PC-3 (cell line): ENCODE measurements at regions not wholly inside any gene's neighbourhood (a gene's known extent, or its start where the extent isn't known, plus 50 kb on each side); places are given as distances from the start of the nearest gene placed in this dataset.

ENCODE experiments used
- ATAC-seq: fragments of 200-7000 bp; cut with Tn5 transposase; 2 replicates; pipeline ENCODE4 v1.9.1; 2020; ENCODE audit warnings: mild to moderate bottlenecking, moderate library complexity
- BruUV-seq: library from RNA; stranded (reverse); fragments of 400-500 nt; replicated peaks from 2 replicates; lab custom pipeline; 2021; lab: Mats Ljungman, UMichigan
- CTCF ChIA-PET: fragments of 300-600 bp; sonication (Branson Sonifier 250); formaldehyde crosslinking; loops from one replicate; lab custom pipeline; 2022; ENCODE audit warnings: antibody characterized with exemption; lab: Charles Lee
- POLR2A ChIA-PET: fragments of 300-600 bp; sonication (Branson Sonifier 250); formaldehyde crosslinking; loops from one replicate; lab custom pipeline; 2022; ENCODE audit warnings: antibody characterized with exemption; ENCODE audit not compliant: unreplicated experiment; lab: Charles Lee
- DNase-seq: peaks from one replicate; pipeline ENCODE4 v3.0.0-alpha.2; 2015
- H2AFZ ChIP-seq: fragments of 300-600 bp; sonication (generic); 2 replicates; pipeline ENCODE4 v1.6.0; 2016; ENCODE audit warnings: antibody characterized with exemption, low read length
- H3F3A ChIP-seq: fragments of 300-600 bp; sonication (generic); one replicate; pipeline ENCODE4 v1.6.0; 2017; ENCODE audit warnings: antibody characterized with exemption, low read length, control low read depth, mild to moderate bottlenecking; ENCODE audit not compliant: unreplicated experiment
- H3K27ac ChIP-seq: fragments of 300-600 bp; sonication (generic); 2 replicates; pipeline ENCODE4 v1.5.1; 2016; ENCODE audit warnings: mild to moderate bottlenecking, low read length
- H3K27me3 ChIP-seq: fragments of 300-600 bp; sonication (generic); 2 replicates; pipeline ENCODE4 v1.6.1; 2016; ENCODE audit warnings: low read length, mixed read lengths
- H3K36me3 ChIP-seq: fragments of 300-600 bp; sonication (generic); 2 replicates; pipeline ENCODE4 v1.6.1; 2016; ENCODE audit warnings: low read depth, mixed run types, low read length, mixed read lengths
- H3K4me1 ChIP-seq: fragments of 300-600 bp; sonication (generic); 2 replicates; pipeline ENCODE4 v1.5.1; 2016; ENCODE audit warnings: low read length; ENCODE audit not compliant: insufficient read depth
- H3K4me2 ChIP-seq: fragments of 300-600 bp; sonication (generic); 2 replicates; pipeline ENCODE4 v1.6.0; 2016; ENCODE audit warnings: low read length
- H3K4me3 ChIP-seq: fragments of 300-600 bp; sonication (generic); 2 replicates; pipeline ENCODE4 v1.5.1; 2016; ENCODE audit warnings: mild to moderate bottlenecking, low read length, mixed read lengths
- H3K79me2 ChIP-seq: fragments of 300-600 bp; sonication (generic); 2 replicates; pipeline ENCODE4 v1.6.1; 2017; ENCODE audit warnings: low read length, mixed read lengths
- H3K9ac ChIP-seq: fragments of 300-600 bp; sonication (generic); 2 replicates; pipeline ENCODE4 v1.6.0; 2016; ENCODE audit warnings: mild to moderate bottlenecking, low read length
- H3K9me2 ChIP-seq: fragments of 300-600 bp; sonication (generic); replicated peaks from 2 replicates; pipeline ENCODE4 v1.6.1; 2016; ENCODE audit warnings: mixed run types, low read length, mixed read lengths
- H3K9me3 ChIP-seq: fragments of 300-600 bp; sonication (generic); 2 replicates; pipeline ENCODE4 v1.6.1; 2016; ENCODE audit warnings: low read length, mixed read lengths
- H4K20me1 ChIP-seq: fragments of 300-600 bp; sonication (generic); 2 replicates; pipeline ENCODE4 v1.6.1; 2016; ENCODE audit warnings: low read length, mixed read lengths
- CTCF ChIP-seq: fragments of 300-600 bp; sonication (generic); conservative IDR thresholded peaks from 2 replicates; pipeline ENCODE4 v1.5.1; 2017; ENCODE audit warnings: antibody characterized with exemption, low read depth, mild to moderate bottlenecking, low read length
- EZH2 ChIP-seq: fragments of 300-600 bp; sonication (generic); IDR thresholded peaks from one replicate; pipeline ENCODE4 v1.6.1; 2017; ENCODE audit warnings: antibody characterized with exemption, mild to moderate bottlenecking, low read length; ENCODE audit not compliant: unreplicated experiment
- EZH2phosphoT487 ChIP-seq: fragments of 300-600 bp; sonication (generic); IDR thresholded peaks from 2 replicates; pipeline ENCODE4 v1.6.1; 2018; ENCODE audit warnings: mild to moderate bottlenecking, antibody characterized with exemption, low read length, borderline replicate concordance
- intact Hi-C: fragments of 100-400 bp; cut with micrococcal nuclease; formaldehyde crosslinking; loops from 2 replicates; pipeline ENCODE4 v1.9.0; 2023

GRCh38 chr13:33727297-33728083 is 90.5 kb upstream of the RFC3 start:
- DNase-seq = no peak
- CTCF ChIA-PET = no interaction called here
- Histone ChIP-seq H3K4me1 (0 out of 2 replicates have a peak, but pooled peaks cover 10% of the 10 kb centered on the region), H2AFZ (no peak overlapping the region), H3K27ac (no peak overlapping the region), H3K36me3 (no peaks in the 10 kb centered on the region), H3K79me2 (no peaks in the 10 kb centered on the region), H3K9ac (no peak overlapping the region), H3K9me3 (no peaks in the 10 kb centered on the region), H3K9me2 (no peaks in the 10 kb centered on the region), H3K27me3 (no peaks in the 10 kb centered on the region), H3F3A (no peaks in the 10 kb centered on the region), H3K4me2 (no peak overlapping the region), H4K20me1 (no peaks in the 10 kb centered on the region), H3K4me3 (no peak overlapping the region)
- intact Hi-C loops = loop anchor here (10.0 kb wide), 2 partner anchors 513 to 1143 kb away; partner anchors contain the start of gene PDS5B
- no peak for ATAC-seq
- BruUV-seq = no TSS peak
- TF ChIP-seq CTCF (no peak), EZH2phosphoT487 (no peak), EZH2 (no peak)
- POLR2A ChIA-PET = no interaction called here

DNA sequence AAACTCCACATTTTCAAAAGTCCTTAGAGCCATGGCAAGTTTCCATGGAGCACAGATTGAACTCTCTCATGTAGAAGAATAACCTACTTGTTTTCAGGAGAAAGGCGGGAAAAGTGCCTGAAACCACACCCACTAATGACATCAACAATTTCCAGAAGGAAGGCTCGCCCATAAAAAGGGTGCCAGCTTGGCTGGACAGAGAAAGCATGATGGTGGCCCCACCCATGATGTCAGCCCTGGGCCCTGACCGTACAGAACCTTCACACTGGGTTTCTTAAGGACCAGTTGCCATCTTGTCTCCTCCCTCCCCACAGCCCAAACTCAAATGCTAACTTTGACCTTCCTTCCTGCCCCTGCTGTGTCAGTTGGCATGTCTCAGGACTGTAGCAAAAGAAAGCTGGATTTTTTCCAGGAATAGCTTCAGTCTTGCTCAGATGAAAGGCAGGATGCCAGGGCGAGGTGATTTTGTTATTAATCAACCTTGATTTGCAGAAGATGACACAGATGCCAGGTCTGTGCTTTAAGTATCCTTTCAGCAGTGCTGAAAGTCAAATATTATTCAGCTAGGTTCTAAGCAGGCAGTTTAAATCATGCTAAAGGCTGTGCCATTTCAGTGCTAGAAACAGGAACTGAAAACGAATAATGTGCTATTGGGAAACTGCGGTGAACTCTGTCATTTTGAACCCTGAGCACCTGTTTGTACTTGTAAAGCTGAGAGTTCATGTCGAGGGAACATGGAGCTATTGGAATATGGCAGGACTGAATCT is 89.5 kb upstream of the RFC3 start:
- intact Hi-C loops = loop anchor here (10.0 kb wide), 2 partner anchors 514 to 1144 kb away; partner anchors contain the start of gene PDS5B
- no peaks in the 10 kb centered on the region for H3K9me2 ChIP-seq
- POLR2A ChIA-PET = no interaction called here
- H3K9me3 ChIP-seq = no peaks in the 10 kb centered on the region
- no peak overlapping the region for H3K27ac ChIP-seq
- BruUV-seq = no TSS peak
- no peaks in the 10 kb centered on the region for H4K20me1 ChIP-seq
- no peak for TF ChIP-seq EZH2phosphoT487
- TF ChIP-seq CTCF = no peak
- no peak for TF ChIP-seq EZH2
- no peaks in the 10 kb centered on the region for H3F3A ChIP-seq
- H3K79me2 ChIP-seq = no peaks in the 10 kb centered on the region
- CTCF ChIA-PET = no interaction called here
- 0 out of 2 replicates have a peak, but pooled peaks cover 8% of the 10 kb centered on the region for H3K4me1 ChIP-seq
- H3K9ac ChIP-seq = no peak overlapping the region
- no peak overlapping the region for H3K4me2 ChIP-seq
- no peaks in the 10 kb centered on the region for H3K27me3 ChIP-seq
- H2AFZ ChIP-seq = no peak overlapping the region
- ATAC-seq = no peak
- H3K36me3 ChIP-seq = no peaks in the 10 kb centered on the region
- peak; percentile 63 for DNase-seq
- no peak overlapping the region for H3K4me3 ChIP-seq
